ENCODE measurements at regions not wholly inside any gene's neighbourhood (a gene's known extent, or its start where the extent isn't known, plus 50 kb on each side); places are given as distances from the start of the nearest gene placed in this dataset.

GRCh38 chr3:167188592-167188991 lies 191.5 kb downstream of the ZBBX start:
- DNase-seq: no peak

DNA sequence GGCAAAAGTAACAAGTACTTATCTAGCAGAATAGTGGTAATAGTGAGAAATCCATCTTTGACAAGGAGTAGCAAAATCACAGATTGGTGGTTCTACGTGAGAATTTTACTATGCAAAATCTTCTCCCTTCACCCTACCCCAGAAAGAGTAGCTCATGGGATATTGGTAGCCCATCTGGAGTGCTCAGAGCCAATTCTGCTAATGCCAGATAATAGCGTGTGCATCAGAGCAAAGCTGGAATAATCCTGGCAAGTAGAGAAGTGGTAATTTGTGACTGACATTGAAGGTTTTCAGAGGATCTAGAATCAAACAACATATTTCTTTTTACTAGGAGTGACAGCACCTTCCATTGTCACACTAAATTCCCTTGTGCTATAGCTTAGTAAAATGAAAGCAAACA lies 192.9 kb downstream of the ZBBX start:
- no peak for DNase-seq

DNA sequence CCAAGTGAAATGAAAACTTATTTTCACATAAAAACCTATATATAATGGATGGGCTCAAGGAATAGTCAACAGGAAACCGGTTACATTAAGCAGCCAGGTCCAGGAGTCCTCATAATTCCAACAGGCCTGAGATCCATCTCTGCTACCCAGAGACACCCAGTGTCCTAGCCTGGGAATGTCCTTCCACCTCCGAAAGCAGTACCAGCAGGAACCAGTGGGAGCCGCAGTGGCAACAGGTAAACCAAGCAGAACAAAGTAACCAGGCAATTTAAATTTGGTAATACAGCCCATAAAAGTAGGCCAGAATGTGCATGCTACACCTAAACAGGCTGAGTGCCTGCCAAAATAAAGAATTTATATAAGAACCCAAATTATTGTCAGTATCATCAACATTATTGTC lies 195.6 kb downstream of the ZBBX start:
- no peak for DNase-seq

DNA sequence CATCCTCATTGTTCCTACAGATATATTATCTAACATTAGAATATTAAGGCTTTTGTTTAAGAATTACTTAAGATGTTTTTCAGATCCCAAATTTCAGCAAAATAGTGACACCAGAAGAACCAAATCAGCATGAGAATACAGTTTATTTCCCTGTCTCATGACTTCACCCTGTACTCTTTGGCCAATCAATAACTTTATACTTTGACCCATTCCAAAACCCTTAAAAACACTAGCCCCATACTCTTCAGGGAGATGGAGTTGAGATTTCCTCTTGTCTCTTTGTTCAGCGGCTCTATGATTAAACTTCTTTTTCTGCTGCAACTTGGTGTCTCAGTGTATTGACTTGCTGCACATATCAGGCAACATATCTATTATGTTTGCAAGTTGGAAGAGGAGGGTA lies 207.7 kb downstream of the ZBBX start:
- DNase-seq: no peak

DNA sequence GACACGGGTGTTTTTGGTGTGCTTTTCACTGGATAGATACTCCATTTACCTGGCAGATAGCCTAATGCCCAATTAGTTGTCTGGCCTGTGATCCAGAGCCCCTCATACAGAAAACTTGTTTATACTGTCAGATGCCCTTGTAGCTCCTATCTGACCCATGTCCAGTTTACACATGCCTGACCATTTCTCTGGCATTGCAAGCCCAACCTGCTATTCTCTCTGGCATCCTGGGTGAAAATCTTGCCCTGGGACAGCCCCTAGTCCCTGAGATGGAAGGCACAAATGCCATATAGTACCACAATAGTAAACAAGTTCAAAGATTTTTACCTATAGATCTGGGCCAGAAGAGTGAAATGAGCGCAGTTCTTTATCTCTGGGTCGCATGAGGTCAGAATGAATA lies 212.6 kb downstream of the ZBBX start:
- DNase-seq: no peak

DNA sequence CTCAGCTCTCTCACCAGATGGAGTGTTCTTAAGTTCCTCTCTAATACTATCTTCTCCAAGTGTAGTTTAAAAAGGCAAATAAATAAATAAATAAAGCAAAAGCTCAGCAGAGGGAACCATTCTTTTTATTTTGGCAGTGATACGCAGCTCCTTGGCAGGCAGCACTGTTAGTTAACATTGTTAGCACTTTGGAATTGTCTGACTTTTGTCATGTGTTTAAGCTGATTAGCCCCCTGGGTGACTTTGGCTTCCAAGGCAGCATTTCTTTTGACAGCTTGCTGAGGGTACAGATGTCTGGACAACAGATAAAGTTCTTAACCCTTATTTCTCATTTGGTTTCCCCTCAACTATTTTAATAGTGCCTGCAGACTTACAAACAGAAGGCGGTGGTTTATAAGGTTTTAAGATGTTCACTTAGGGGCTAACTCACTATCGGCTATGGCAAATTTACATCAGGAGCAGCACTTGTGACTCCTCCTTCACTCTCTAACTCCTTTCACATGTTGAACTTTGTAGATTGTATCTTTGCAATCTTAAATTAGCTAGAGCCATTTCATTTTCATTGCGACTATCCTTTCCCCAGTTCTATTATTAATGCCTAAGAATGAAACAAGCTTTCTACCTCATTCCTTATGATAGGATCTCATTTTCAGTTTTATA lies 213.4 kb downstream of the ZBBX start:
- peak; percentile 39 for DNase-seq

DNA sequence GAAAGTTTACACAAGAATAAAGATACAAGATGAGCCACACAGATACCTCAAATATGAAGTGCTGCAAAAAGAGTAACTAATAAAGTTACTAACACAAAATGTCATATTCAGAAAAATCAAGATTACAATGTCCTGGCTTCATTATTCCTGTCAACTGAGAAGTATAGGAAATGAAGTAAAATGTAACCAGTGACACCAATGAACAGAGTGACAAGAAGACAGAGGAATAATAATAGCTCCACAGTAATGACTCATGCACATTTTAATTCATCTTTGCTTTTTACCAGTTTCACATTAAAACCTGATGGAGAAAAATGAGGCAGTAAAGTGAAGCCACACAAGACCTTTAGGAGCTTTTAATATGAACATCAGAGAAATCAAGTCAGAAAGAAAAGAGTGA lies 214.1 kb downstream of the ZBBX start:
- no peak for DNase-seq

DNA sequence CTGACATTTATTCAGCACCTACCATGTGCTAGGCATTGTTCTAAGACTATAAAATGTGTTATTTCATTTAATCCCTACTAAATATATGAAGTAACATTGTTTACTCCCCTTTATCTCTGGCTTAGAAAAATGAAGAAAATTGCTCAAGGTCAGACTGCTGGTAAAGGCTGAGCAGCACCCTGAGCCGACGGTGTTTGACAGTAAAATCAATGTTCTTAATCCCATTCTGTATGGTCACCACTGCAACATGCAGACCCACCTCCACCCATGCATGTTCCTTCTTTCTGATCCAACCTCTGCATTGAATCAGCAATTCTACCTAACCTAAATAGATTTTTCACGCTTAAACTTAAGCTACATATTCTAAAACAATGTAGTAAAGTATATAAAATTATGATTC lies 216.5 kb downstream of the ZBBX start:
- DNase-seq: no peak

GRCh38 chr3:167162083-167162482 lies 218.0 kb downstream of the ZBBX start:
- DNase-seq: no peak

DNA sequence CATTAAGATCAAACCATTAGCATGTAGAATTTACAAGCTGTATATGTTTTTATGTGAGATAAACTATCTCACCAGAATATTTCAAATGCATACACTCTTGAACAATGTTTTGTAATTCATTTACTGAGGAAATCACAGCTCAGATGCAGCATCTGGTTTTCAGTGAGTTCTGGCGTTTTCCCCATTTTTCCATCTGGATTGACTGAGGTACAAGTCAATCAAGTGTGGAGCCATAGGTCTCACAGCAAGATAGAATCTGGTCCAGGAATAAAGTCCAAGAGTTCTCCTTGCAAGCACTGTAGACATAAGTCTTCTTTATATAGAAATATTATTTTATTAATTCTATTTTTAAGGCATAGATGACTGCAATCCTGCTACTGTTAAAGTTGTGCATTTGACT lies 219.3 kb downstream of the ZBBX start:
- DNase-seq: no peak

DNA sequence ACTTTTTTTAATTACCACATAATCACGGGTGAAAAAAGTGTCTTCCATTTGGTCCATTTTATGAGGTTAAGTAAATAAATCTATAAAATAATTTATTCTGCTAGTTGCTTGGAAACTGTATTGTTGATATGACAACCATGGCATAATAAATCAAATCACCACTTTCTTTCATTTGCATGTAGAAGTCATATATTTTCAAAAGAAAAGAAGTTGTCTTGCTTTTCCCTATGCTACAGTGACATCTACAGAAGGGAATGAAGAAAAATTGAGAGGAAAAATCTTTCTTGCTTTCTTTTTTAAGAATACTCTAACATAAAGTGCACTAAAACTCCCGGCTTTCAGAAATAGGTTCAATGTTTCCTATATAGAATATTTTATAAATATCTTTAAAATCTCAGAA lies 228.5 kb downstream of the ZBBX start:
- peak; percentile 46 for DNase-seq

DNA sequence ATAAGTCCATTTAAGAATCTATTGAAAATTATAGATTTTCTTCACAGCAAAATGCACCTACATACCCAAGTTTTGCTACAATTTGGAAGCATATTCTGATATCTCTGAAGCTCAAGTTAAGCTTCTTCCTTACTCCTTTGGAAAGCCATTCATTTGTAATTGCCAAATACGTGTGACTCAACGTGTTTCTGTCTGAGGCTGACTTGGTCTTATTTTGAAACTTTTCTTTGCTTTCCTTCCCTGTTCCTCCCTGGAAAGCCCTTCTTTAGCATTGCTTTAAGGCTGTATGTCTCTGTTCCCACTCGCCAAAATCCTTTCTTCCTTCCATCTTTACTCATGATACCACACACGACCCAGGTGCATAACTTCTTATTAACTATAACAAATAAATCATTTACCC lies 232.0 kb downstream of the ZBBX start:
- no peak for DNase-seq

DNA sequence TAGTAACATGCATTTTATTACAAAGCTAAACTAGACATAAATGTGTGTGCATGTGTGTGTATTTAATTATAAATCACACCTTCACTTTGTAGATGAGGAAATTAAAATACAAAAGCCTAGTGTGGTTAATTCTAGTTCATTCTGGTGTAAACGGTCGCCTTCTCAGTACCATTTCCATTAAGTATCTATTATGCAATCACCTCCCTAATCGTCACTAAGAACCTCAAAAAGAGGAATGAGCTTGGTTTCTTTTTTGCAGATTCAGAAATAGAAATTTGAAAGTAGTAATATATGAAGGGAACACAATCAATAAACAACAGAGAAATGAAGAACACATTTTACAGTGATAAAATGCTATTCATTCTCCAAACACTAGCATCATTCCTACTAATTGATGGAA lies 233.2 kb downstream of the ZBBX start:
- no peak for DNase-seq

DNA sequence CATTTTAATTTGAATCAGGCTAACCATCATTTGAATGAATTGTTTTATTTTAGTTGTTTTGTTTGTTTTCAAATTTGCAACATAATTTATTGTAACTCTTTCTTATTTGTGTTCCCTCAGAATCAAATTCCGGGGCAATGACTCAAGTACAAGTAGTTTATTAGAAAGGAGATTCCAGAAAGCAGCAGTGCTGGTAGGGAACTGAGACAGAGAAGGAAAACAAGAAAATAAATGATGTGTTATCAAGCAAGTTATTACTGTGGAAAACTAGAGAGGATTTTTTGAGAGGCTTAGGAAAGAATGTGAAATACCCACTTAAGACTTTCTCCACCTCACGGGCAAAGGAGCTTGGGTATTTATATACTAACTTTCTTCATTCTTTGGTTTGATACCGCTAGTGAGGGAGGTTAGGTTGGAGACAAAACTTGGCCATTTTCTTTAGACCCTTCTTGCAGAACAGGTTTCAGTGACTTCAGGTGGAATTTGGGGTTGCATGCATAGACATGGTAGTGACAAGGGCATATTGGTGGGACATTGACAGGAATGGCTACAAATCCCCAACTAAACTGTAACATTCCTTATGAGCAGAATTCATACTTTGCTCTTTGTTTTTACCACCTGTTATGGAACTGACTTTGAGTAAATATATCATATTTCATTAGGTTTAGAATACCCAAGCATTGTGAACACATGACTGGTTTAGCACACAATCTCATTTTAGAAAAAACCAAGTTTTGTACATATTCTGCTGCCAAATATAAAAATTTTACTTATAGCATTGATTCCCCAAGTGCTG lies 254.3 kb downstream of the ZBBX start:
- DNase-seq: no peak

DNA sequence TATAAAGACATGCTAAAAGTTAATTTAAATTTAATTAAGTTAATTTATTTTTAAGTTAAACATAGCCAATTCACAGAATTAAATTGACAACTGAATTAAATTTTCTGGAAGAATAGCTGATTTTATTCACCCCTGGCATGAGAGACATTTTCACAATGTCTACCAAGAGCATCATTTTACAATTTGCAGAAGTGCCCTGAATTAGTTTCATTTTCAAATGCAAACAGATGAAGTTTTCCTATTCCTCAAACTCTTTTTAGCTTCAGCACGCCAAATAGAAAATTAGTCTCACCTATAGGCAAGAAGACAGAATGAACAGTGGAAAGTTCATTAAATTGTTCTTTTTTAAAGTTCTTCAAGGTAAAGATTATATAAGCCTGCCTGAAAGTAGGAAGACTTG lies 259.3 kb downstream of the ZBBX start:
- DNase-seq: no peak

GRCh38 chr3:167116120-167116922 lies 263.8 kb downstream of the ZBBX start:
- DNase-seq: no peak

GRCh38 chr3:167115331-167115934 lies 264.7 kb downstream of the ZBBX start:
- DNase-seq: no peak

- DNase-seq: no peak
These were observed 265.5 kb downstream of the ZBBX start for GRCh38 chr3:167114619-167115018.

- no peak for DNase-seq
These were observed 266.9 kb downstream of the ZBBX start for GRCh38 chr3:167113035-167113830.

DNA sequence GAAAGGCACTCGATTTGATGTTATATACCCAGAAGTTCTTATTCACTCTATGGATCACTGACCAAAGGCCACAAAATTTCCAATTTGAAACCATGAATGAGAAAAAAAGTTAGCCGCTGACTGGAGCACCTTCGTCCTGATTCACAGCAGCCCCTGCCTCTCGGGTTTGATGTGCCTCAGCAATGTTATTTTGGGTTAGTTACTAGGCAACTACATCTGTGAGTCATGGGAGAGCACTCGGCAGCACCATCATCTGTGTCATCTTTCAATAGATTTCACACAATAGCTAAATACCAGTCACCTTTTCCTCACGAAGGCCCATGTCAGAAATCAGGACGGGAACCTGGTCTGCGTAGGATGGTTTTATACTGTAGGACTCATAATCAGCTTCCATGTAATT lies 269.2 kb downstream of the ZBBX start:
- DNase-seq: no peak

GRCh38 chr3:167109746-167110145 lies 270.4 kb downstream of the ZBBX start:
- DNase-seq: no peak

DNA sequence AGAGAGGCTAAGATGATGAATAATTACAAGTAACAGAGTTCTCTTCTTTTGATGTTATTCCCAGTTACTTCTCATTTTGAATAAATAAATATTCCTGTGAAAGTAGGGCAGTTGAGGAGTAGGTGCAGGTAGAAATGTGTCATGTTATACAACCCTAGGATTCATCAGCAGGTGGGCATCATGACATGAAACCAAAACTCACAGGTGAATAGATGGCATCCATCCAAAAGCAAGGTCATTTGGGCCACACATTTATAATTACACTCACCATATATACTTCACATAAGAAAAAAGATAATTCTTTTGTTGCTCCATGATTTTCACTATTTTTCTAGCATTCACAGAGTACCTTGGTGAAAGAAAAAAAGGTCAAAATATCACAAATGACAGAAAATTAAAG lies 273.6 kb downstream of the ZBBX start:
- DNase-seq: no peak

DNA sequence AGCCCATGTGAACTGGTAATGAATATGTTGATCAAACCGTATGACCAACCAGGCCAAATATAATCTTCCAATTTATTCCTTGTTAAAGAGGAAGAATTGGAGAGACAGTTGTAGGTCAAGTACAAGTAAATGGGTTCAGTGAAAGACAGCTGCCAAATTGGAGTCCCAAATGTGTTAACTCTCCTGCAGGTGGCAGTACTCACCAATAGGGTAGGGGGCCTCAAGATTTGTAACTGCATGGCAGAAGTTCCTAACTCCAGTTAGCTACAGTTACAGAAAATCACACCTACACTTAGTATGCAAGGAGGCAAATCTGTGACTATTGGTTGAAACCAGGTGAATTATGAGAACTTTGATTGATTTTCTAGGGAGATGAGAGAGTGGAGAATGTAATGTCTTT lies 278.0 kb downstream of the ZBBX start:
- DNase-seq: no peak

Data from NCI-H1105 treated with DMSO at 0.1 percent for 48 hours (cell line).